ENCODE measurements at regions not wholly inside any gene's neighbourhood (a gene's known extent, or its start where the extent isn't known, plus 50 kb on each side); places are given as distances from the start of the nearest gene placed in this dataset.

GRCh38 chr16:86070971-86071370, 172.0 kb downstream of the IRF8 start:
- H3K9me3 Mint-ChIP-seq = no peaks in the 10 kb centered on the region
- no peak overlapping the region for H3K4me3 Mint-ChIP-seq
- H3K4me1 Mint-ChIP-seq = peaks cover 9% of the 10 kb centered on the region
- TF ChIP-seq, protein P1, sequence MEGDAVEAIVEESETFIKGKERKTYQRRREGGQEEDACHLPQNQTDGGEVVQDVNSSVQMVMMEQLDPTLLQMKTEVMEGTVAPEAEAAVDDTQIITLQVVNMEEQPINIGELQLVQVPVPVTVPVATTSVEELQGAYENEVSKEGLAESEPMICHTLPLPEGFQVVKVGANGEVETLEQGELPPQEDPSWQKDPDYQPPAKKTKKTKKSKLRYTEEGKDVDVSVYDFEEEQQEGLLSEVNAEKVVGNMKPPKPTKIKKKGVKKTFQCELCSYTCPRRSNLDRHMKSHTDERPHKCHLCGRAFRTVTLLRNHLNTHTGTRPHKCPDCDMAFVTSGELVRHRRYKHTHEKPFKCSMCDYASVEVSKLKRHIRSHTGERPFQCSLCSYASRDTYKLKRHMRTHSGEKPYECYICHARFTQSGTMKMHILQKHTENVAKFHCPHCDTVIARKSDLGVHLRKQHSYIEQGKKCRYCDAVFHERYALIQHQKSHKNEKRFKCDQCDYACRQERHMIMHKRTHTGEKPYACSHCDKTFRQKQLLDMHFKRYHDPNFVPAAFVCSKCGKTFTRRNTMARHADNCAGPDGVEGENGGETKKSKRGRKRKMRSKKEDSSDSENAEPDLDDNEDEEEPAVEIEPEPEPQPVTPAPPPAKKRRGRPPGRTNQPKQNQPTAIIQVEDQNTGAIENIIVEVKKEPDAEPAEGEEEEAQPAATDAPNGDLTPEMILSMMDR (IDR thresholded peaks at IDR 0.05; ENCODE audit: unreplicated experiment) = no peak
- H3K27me3 Mint-ChIP-seq (ENCODE audit: low read depth) = peaks cover 65% of the 10 kb centered on the region
- H3K36me3 Mint-ChIP-seq = no peaks in the 10 kb centered on the region
- H3K27ac Mint-ChIP-seq = no peak overlapping the region
- DNase-seq (ENCODE audit: low spot score in 2 of 2, unreplicated experiment in 2 of 2) = no peak

DNA sequence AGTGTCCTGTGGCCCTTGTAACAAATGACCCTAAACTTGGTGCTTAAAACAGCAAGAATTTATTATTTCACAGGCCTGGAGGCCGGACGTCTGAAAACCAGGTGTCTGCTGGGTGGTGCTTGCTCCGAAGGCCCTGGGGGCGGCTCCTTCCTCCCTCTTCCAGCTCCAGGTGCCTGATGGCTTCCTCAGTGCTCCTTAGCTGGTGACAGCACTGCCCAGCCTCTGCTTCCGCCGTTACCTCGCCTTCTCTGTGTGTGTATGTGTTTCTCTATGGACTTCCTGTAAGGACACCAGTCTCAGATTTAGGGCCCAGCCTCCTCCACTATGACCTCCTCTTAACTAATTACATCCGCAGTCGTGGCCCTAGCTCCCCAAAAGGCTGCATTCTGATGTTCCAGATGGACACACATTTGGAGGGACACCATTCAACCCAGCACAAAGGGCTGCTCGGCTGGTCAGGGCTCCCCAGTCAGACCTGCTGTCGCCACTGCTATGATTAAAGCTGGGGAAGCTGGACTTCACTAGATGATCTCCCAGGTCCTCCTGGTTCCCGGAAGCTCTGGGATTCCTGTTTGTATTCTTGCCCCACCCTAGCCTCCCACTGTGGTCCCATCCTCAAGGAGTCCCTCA, 172.8 kb downstream of the IRF8 start:
- TF ChIP-seq, protein P1 (IDR thresholded peaks at IDR 0.05; ENCODE audit: unreplicated experiment) = no peak
- no peaks in the 10 kb centered on the region for H3K36me3 Mint-ChIP-seq
- H3K27me3 Mint-ChIP-seq (ENCODE audit: low read depth) = peaks cover 64% of the 10 kb centered on the region
- no peak overlapping the region for H3K27ac Mint-ChIP-seq
- H3K9me3 Mint-ChIP-seq = no peaks in the 10 kb centered on the region
- H3K4me1 Mint-ChIP-seq = peaks cover 9% of the 10 kb centered on the region
- no peak overlapping the region for H3K4me3 Mint-ChIP-seq
- DNase-seq (ENCODE audit: low spot score in 2 of 2, unreplicated experiment in 2 of 2) = no peak

DNA sequence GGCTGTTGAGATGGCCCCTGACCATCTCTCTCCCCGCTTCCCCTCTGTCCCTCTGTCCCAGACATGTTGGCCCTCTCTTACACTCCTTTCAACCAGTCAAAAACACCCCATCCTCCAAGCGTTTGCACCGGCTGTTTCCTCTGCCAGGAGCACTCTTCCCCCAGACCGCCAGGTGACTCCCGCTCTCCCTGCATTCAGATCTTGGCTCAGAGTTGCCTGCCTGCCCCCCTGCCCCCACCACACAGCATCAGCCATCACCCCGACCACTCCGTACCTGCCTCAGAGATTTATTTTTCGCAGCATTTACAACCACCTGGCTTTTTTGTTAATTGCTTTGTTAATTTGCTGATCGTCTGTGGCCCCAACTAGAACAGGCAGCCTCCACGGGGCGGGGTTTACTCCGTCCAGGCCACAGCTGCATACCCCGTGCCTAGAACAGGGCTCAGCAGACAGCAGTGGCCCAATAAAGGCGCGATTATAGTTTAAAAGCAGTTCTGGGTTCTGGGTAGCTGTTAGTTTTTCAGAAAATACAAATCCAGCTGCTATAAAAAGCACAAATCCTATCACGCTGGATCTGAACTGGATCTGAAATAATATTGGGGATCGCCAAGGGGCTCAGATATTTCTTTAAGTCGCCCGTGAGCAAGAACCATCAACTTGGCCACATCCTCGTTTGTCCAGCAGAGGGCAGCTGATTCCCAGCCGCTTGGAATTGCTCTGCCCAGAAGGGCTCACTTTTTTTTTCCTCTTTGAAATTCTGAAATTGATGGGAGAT, 173.6 kb downstream of the IRF8 start:
- H3K36me3 Mint-ChIP-seq = no peaks in the 10 kb centered on the region
- H3K9me3 Mint-ChIP-seq = no peaks in the 10 kb centered on the region
- H3K4me3 Mint-ChIP-seq = no peak overlapping the region
- TF ChIP-seq, protein P1 (IDR thresholded peaks at IDR 0.05; ENCODE audit: unreplicated experiment) = peak; percentile 90
- DNase-seq (ENCODE audit: low spot score in 2 of 2, unreplicated experiment in 2 of 2) = peak in 1 of 2 experiments; percentile 83
- H3K4me1 Mint-ChIP-seq = peaks cover 9% of the 10 kb centered on the region
- peaks cover 67% of the 10 kb centered on the region for H3K27me3 Mint-ChIP-seq (ENCODE audit: low read depth)
- H3K27ac Mint-ChIP-seq = peak overlapping the region; percentile 16

- H3K36me3 Mint-ChIP-seq = no peaks in the 10 kb centered on the region
- H3K4me3 Mint-ChIP-seq = no peak overlapping the region
- DNase-seq (ENCODE audit: low spot score in 2 of 2, unreplicated experiment in 2 of 2) = no peak
- peaks cover 67% of the 10 kb centered on the region for H3K27me3 Mint-ChIP-seq (ENCODE audit: low read depth)
- H3K9me3 Mint-ChIP-seq = no peaks in the 10 kb centered on the region
- TF ChIP-seq, protein P1 (IDR thresholded peaks at IDR 0.05; ENCODE audit: unreplicated experiment) = no peak
- H3K4me1 Mint-ChIP-seq = peaks cover 9% of the 10 kb centered on the region
- peak overlapping the region; percentile 16 for H3K27ac Mint-ChIP-seq
These were observed 174.2 kb downstream of the IRF8 start for GRCh38 chr16:86073103-86073625.

GRCh38 chr16:86073763-86074493, 175.0 kb downstream of the IRF8 start:
- Mint-ChIP-seq H3K4me1 (peaks cover 9% of the 10 kb centered on the region), H3K36me3 (no peaks in the 10 kb centered on the region), H3K4me3 (no peak overlapping the region), H3K27me3 (ENCODE audit: low read depth) (peaks cover 66% of the 10 kb centered on the region), H3K9me3 (no peaks in the 10 kb centered on the region), H3K27ac (no peak overlapping the region)
- DNase-seq (ENCODE audit: low spot score in 2 of 2, unreplicated experiment in 2 of 2) = no peak
- TF ChIP-seq, protein P1 (IDR thresholded peaks at IDR 0.05; ENCODE audit: unreplicated experiment) = no peak

Data from mesothelial cell of epicardium (in vitro differentiated cells).